HepG2 (cell line): ENCODE measurements at regions not wholly inside any gene's neighbourhood (a gene's known extent, or its start where the extent isn't known, plus 50 kb on each side); places are given as distances from the start of the nearest gene placed in this dataset.

Experiments
- ATAC-seq: fragments of 200-7000 bp; cut with Tn5 transposase; 3 replicates; pipeline ENCODE4 v1.9.1; 2020; ENCODE audit warnings: mild to moderate bottlenecking, moderate library complexity
- BruUV-seq: library from RNA; stranded (reverse); fragments of 400-500 nt; replicated peaks from 2 replicates; lab custom pipeline; 2021; lab: Mats Ljungman, UMichigan
- CTCF ChIA-PET: fragments of 300-600 bp; formaldehyde crosslinking; extraction: SDS; loops from one replicate; lab custom pipeline; 2021; ENCODE audit warnings: low total read pairs, inconsistent platforms, low intra/inter-chr PET ratio; lab: Yijun Ruan, JAX
- POLR2A ChIA-PET: fragments of 350-600 bp; sonication (Branson Sonifier 250); formaldehyde crosslinking; loops from one replicate; lab custom pipeline; 2020; ENCODE audit warnings: antibody characterized with exemption, inconsistent platforms; lab: Yijun Ruan, JAX
- DNase-seq: peaks from one replicate; pipeline ENCODE4 v3.0.0-alpha.2; 2015; ENCODE audit warnings: low spot score
- FAIRE-seq: peaks from 3 replicates; lab custom pipeline; 2011; peaks lifted over from hg19 to GRCh38; lab: Jason Lieb, UNC
- H2AFZ ChIP-seq: one replicate; pipeline ENCODE4 v1.6.1; 2011; ENCODE audit warnings: low read length, inconsistent platforms
- H3K27ac ChIP-seq: fragments of 300-600 bp; 3 replicates; pipeline ENCODE4 v1.8.0; 2011; ENCODE audit warnings: mixed run types, mild to moderate bottlenecking, mixed read lengths, low read length, inconsistent platforms; ENCODE audit not compliant: insufficient read depth; ENCODE audit errors: extremely low read length
- H3K27me3 ChIP-seq, 2 experiments: fragments of 200-600 bp in 1 of 2; 2 replicates in 1 of 2; 3 replicates in 1 of 2; pipeline versions ENCODE4 v1.6.0 to v1.8.0; 2011; ENCODE audit warnings: low read length in 2 of 2, mild to moderate bottlenecking in 2 of 2, moderate library complexity in 2 of 2, inconsistent platforms in 1 of 2; ENCODE audit not compliant: insufficient read depth in 2 of 2, control insufficient read depth in 1 of 2
- H3K36me3 ChIP-seq, 2 experiments: fragments of 200-600 bp in 1 of 2; replicated peaks in 1 of 2; 2 replicates in 1 of 2; 3 replicates in 1 of 2; pipeline versions ENCODE4 v1.5.1 to v1.8.0; 2011; ENCODE audit warnings: low read length in 2 of 2, inconsistent platforms in 1 of 2; ENCODE audit not compliant: insufficient read depth in 2 of 2, control insufficient read depth in 1 of 2
- H3K4me1 ChIP-seq: 2 replicates; pipeline ENCODE4 v1.5.1; 2012; ENCODE audit warnings: low read length, inconsistent platforms; ENCODE audit not compliant: insufficient read depth
- H3K4me2 ChIP-seq: 2 replicates; pipeline ENCODE4 v1.6.0; 2011; ENCODE audit warnings: low read depth, low read length, inconsistent platforms
- H3K4me3 ChIP-seq, 3 experiments: fragments of 200-600 bp in 1 of 3; sonication (generic), shearing (Covaris generic) in 1 of 3; replicated peaks in 1 of 3; 2 replicates each; pipeline ENCODE4 v1.5.1; 2011 to 2016; ENCODE audit warnings: low read length in 3 of 3, inconsistent platforms in 2 of 3, low read depth in 2 of 3, mild to moderate bottlenecking in 2 of 3, control low read depth in 1 of 3, mixed read lengths in 1 of 3; ENCODE audit not compliant: insufficient read depth in 1 of 3
- H3K79me2 ChIP-seq: one replicate; pipeline ENCODE4 v1.6.1; 2011; ENCODE audit warnings: low read length, inconsistent platforms; ENCODE audit not compliant: insufficient read depth
- H3K9ac ChIP-seq: 2 replicates; pipeline ENCODE4 v1.6.0; 2011; ENCODE audit warnings: mild to moderate bottlenecking, low read depth, low read length, inconsistent platforms; ENCODE audit not compliant: insufficient read depth
- H3K9me3 ChIP-seq: 2 replicates; pipeline ENCODE4 v1.5.1; 2012; ENCODE audit warnings: mild to moderate bottlenecking, low read length
- H4K20me1 ChIP-seq: 2 replicates; pipeline ENCODE4 v1.6.0; 2011; ENCODE audit warnings: inconsistent platforms, mild to moderate bottlenecking, low read length, moderate library complexity; ENCODE audit not compliant: insufficient read depth
- MNT ChIP-seq: fragments of 450-650 bp; IDR thresholded peaks from 2 replicates; pipeline ENCODE4 v1.6.1; 2016
- ZNF552 ChIP-seq: sonication (generic); formaldehyde crosslinking; IDR thresholded peaks from 2 replicates; pipeline ENCODE4 v1.9.0; 2022; ENCODE audit warnings: missing genetic modification reagents, mild to moderate bottlenecking, borderline replicate concordance
- in situ Hi-C: cut with HindIII; loops from 2 replicates; pipeline ENCODE4 v1.10.0; 2017; ENCODE audit warnings: low pct_unique_long_range_greater_than_20kb; ENCODE audit not compliant: extremely low pct_ligation_motif_present
- intact Hi-C: fragments of 100-400 bp; cut with micrococcal nuclease; formaldehyde crosslinking; loops from one replicate; pipeline ENCODE4 v1.10.0; 2022; ENCODE audit not compliant: unreplicated experiment
- TF ChIP-seq, protein P1 (sequence below): sonication (generic); formaldehyde crosslinking; IDR thresholded peaks from 2 replicates; pipeline ENCODE4 v1.4.0; 2020; ENCODE audit warnings: missing genetic modification reagents, borderline replicate concordance

DNA sequence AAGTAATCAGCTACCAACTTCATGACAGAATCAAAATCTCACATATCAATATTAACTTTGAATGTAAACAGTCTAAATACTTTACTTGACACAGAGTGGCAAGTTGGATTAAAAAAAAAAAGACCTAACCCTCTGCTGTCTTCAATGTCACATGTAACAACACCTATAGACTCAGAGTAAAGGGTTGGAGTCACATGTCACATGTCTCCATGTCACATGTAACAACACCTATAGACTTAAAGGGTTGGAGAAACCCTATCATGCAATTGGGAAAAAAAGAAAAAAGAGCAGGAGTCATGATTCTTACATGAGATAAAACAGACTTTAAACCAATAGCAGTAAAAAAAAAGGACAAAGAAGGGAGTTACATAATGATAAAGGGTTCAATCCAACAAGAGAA lies 665.3 kb upstream of the LRRTM1 start:
- intact Hi-C loops, result no loop called here
- no peak for DNase-seq
- Histone ChIP-seq H3K9ac (no peak overlapping the region), H3K27ac (no peak overlapping the region), H3K4me1 (no peaks in the 10 kb centered on the region), H3K79me2 (no peaks in the 10 kb centered on the region), H2AFZ (no peak overlapping the region), H3K27me3 (no peaks in the 10 kb centered on the region), H3K4me2 (no peak overlapping the region), H3K4me3 (no peak overlapping the region), H3K36me3 (no peaks in the 10 kb centered on the region), H3K9me3 (peaks cover 90% of the 10 kb centered on the region), H4K20me1 (no peaks in the 10 kb centered on the region)
- ATAC-seq, result no peak
- ChIA-PET POLR2A (no interaction called here), CTCF (no interaction called here)
- in situ Hi-C loops, result no loop called here
- TF ChIP-seq ZNF552 (no peak), MNT (peak; percentile 97)
- TF ChIP-seq, protein P1, sequence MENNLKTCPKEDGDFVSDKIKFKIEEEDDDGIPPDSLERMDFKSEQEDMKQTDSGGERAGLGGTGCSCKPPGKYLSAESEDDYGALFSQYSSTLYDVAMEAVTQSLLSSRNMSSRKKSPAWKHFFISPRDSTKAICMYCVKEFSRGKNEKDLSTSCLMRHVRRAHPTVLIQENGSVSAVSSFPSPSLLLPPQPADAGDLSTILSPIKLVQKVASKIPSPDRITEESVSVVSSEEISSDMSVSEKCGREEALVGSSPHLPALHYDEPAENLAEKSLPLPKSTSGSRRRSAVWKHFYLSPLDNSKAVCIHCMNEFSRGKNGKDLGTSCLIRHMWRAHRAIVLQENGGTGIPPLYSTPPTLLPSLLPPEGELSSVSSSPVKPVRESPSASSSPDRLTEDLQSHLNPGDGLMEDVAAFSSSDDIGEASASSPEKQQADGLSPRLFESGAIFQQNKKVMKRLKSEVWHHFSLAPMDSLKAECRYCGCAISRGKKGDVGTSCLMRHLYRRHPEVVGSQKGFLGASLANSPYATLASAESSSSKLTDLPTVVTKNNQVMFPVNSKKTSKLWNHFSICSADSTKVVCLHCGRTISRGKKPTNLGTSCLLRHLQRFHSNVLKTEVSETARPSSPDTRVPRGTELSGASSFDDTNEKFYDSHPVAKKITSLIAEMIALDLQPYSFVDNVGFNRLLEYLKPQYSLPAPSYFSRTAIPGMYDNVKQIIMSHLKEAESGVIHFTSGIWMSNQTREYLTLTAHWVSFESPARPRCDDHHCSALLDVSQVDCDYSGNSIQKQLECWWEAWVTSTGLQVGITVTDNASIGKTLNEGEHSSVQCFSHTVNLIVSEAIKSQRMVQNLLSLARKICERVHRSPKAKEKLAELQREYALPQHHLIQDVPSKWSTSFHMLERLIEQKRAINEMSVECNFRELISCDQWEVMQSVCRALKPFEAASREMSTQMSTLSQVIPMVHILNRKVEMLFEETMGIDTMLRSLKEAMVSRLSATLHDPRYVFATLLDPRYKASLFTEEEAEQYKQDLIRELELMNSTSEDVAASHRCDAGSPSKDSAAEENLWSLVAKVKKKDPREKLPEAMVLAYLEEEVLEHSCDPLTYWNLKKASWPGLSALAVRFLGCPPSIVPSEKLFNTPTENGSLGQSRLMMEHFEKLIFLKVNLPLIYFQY (CRISPR knock-in tag), result no peak
- no peak for FAIRE-seq
- no TSS peak for BruUV-seq
